ENCODE measurements at regions not wholly inside any gene's neighbourhood (a gene's known extent, or its start where the extent isn't known, plus 50 kb on each side); places are given as distances from the start of the nearest gene placed in this dataset.

DNA sequence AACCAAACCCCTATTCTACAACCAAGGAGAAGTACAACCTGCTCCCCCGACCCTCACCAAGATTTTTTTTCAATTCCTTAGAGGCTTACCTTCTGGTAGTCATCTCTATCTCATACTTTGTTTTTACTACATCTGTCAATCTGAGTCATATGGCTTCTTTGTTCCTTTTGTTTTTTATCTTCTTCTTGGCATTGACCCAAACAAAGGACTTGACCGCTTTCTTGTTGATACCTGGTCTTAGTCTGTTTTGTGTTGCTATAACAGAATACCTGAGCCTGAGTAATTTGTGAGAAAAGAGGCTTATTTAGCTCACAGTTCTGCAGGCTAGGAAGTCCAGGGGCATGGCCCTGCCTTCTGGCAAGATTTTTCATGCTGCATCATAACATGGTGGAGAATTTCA, 352.7 kb downstream of the MLLT3 start:
- 17% methylated on average over 2 of the region's 2 CpGs for WGBS (ENCODE audit: missing lambda C conversion rate)
- TF ChIP-seq EP300 (IDR thresholded peaks at IDR 0.05): no peak
- TF ChIP-seq HOXB13 (CRISPR knock-in tag; IDR thresholded peaks at IDR 0.05; ENCODE audit: low read depth): no peak
- TF ChIP-seq CHD2 (IDR thresholded peaks at IDR 0.05; ENCODE audit: low read length, partially characterized antibody): no peak
- no peak for TF ChIP-seq CEBPB (IDR thresholded peaks at IDR 0.05)
- no peak for TF ChIP-seq HOXA7 (CRISPR knock-in tag; IDR thresholded peaks at IDR 0.05)
- no peak for TF ChIP-seq RAD21 (conservative IDR thresholded peaks at IDR 0.05 in 1 of 2, IDR thresholded peaks at IDR 0.05 in 1 of 2)
- TF ChIP-seq MAX (IDR thresholded peaks at IDR 0.05): no peak
- DNase-seq (ENCODE audit: low read depth in 1 of 2, low spot score in 1 of 2): no peak
- ChIA-PET CTCF (no interaction called here), POLR2A (no interaction called here)
- Histone ChIP-seq H3K4me3 (no peak overlapping the region), H3K9me3 (no peaks in the 10 kb centered on the region; the same call in 2 of the 3 replicates), H3K4me1 (no peaks in the 10 kb centered on the region), H3K4me2 (no peak overlapping the region), H3K27ac (no peak overlapping the region)
- FAIRE-seq: no peak
- ATAC-seq: no peak

DNA sequence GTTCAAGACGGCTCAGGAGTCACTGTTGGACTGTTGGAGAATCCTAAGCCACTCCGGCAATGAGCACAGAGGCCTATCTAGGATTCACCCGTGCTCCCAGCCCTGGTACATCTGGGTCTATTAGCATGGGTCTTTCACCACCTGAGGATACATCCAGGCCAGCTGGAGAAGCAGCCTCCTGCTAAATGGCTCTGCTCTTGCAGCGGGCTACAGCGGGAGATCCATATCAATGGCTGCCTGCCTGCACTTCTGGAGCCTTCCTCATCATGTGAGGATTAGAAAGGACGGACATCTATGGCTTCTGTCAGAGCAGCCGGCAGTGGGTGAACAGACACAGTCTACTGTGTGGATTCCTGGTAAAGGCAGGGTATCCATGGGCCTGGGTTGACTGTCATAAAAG, 357.4 kb downstream of the MLLT3 start:
- 62% methylated on average over 7 of the region's 7 CpGs for WGBS (ENCODE audit: missing lambda C conversion rate)
- ChIA-PET CTCF (no interaction called here), POLR2A (no interaction called here)
- DNase-seq (ENCODE audit: low read depth in 1 of 2, low spot score in 1 of 2) (no peak), FAIRE-seq (no peak), ATAC-seq (no peak)
- no peaks in the 10 kb centered on the region for H3K9me3 ChIP-seq
- no peak overlapping the region for H3K27ac ChIP-seq
- no peak for TF ChIP-seq ZSCAN20 (CRISPR knock-in tag; IDR thresholded peaks at IDR 0.05)
- TF ChIP-seq, protein P1, sequence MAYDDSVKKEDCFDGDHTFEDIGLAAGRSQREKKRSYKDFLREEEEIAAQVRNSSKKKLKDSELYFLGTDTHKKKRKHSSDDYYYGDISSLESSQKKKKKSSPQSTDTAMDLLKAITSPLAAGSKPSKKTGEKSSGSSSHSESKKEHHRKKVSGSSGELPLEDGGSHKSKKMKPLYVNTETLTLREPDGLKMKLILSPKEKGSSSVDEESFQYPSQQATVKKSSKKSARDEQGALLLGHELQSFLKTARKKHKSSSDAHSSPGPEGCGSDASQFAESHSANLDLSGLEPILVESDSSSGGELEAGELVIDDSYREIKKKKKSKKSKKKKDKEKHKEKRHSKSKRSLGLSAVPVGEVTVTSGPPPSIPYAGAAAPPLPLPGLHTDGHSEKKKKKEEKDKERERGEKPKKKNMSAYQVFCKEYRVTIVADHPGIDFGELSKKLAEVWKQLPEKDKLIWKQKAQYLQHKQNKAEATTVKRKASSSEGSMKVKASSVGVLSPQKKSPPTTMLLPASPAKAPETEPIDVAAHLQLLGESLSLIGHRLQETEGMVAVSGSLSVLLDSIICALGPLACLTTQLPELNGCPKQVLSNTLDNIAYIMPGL (CRISPR knock-in tag; IDR thresholded peaks at IDR 0.05; ENCODE audit: borderline replicate concordance): no peak
- TF ChIP-seq HOXB13 (CRISPR knock-in tag; IDR thresholded peaks at IDR 0.05; ENCODE audit: low read depth): no peak
- no peak for TF ChIP-seq SREBF2 (IDR thresholded peaks at IDR 0.05)
- no peak for TF ChIP-seq BHLHE40 (IDR thresholded peaks at IDR 0.05; ENCODE audit: low read depth, low read length)
- no peak for TF ChIP-seq CHD4 (IDR thresholded peaks at IDR 0.05; ENCODE audit: borderline replicate concordance)
- TF ChIP-seq MAFK (IDR thresholded peaks at IDR 0.05; ENCODE audit: partially characterized antibody): no peak
- no peak for TF ChIP-seq REST (IDR thresholded peaks at IDR 0.05)
- TF ChIP-seq CHD2 (IDR thresholded peaks at IDR 0.05; ENCODE audit: low read length, partially characterized antibody): no peak
- TF ChIP-seq EHF (CRISPR knock-in tag; IDR thresholded peaks at IDR 0.05): no peak
- TF ChIP-seq GATA3 (IDR thresholded peaks at IDR 0.05; ENCODE audit: borderline replicate concordance): no peak
- TF ChIP-seq KDM1A (IDR thresholded peaks at IDR 0.05; ENCODE audit: low read depth): no peak
- no peak for TF ChIP-seq HEYL (CRISPR knock-in tag; IDR thresholded peaks at IDR 0.05)
- no peak for TF ChIP-seq POLR2AphosphoS2 (conservative IDR thresholded peaks at IDR 0.05; ENCODE audit: low read length)
- no peaks in the 10 kb centered on the region for H3K4me1 ChIP-seq
- H3K4me3 ChIP-seq: no peak overlapping the region
- no peak overlapping the region for H3K4me2 ChIP-seq

- no peaks in the 10 kb centered on the region for H3K9me3 ChIP-seq
- DNase-seq (ENCODE audit: low read depth in 1 of 2, low spot score in 1 of 2) (no peak), FAIRE-seq (no peak), ATAC-seq (no peak)
- no peak overlapping the region for H3K4me2 ChIP-seq
- ChIA-PET POLR2A (no interaction called here), CTCF (no interaction called here)
- WGBS (ENCODE audit: missing lambda C conversion rate): 14% methylated on average over 4 of the region's 4 CpGs
- H3K4me3 ChIP-seq: no peak overlapping the region
- H3K4me1 ChIP-seq: no peaks in the 10 kb centered on the region
- H3K27ac ChIP-seq: no peak overlapping the region
- no peak for TF ChIP-seq FOSB (CRISPR knock-in tag; IDR thresholded peaks at IDR 0.05)
- TF ChIP-seq CBX2 (IDR thresholded peaks at IDR 0.05; ENCODE audit: borderline replicate concordance, low read depth): no peak
- TF ChIP-seq RCOR1 (IDR thresholded peaks at IDR 0.05; ENCODE audit: low read depth, low read length): no peak
- no peak for TF ChIP-seq MAX (IDR thresholded peaks at IDR 0.05)
- no peak for TF ChIP-seq EHMT2 (IDR thresholded peaks at IDR 0.05; ENCODE audit: low read depth)
- no peak for TF ChIP-seq RFX5 (IDR thresholded peaks at IDR 0.05)
- TF ChIP-seq BHLHE40 (IDR thresholded peaks at IDR 0.05; ENCODE audit: low read depth, low read length): no peak
- TF ChIP-seq RAD21 (conservative IDR thresholded peaks at IDR 0.05 in 1 of 2, IDR thresholded peaks at IDR 0.05 in 1 of 2): no peak
- TF ChIP-seq NPAS2 (CRISPR knock-in tag; IDR thresholded peaks at IDR 0.05; ENCODE audit: borderline replicate concordance): no peak
- no peak for TF ChIP-seq SREBF2 (IDR thresholded peaks at IDR 0.05)
- no peak for TF ChIP-seq EHF (CRISPR knock-in tag; IDR thresholded peaks at IDR 0.05)
- TF ChIP-seq CBX8 (IDR thresholded peaks at IDR 0.05): no peak
- no peak for TF ChIP-seq GATA3 (IDR thresholded peaks at IDR 0.05; ENCODE audit: borderline replicate concordance)
- TF ChIP-seq HEYL (CRISPR knock-in tag; IDR thresholded peaks at IDR 0.05): no peak
- no peak for TF ChIP-seq FOSL2 (IDR thresholded peaks at IDR 0.05)
- TF ChIP-seq FOSL2 (CRISPR knock-in tag; IDR thresholded peaks at IDR 0.05): no peak
- TF ChIP-seq, protein P2, sequence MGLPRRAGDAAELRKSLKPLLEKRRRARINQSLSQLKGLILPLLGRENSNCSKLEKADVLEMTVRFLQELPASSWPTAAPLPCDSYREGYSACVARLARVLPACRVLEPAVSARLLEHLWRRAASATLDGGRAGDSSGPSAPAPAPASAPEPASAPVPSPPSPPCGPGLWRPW (IDR thresholded peaks at IDR 0.05): no peak
- TF ChIP-seq NFE2L2 (conservative IDR thresholded peaks at IDR 0.05; ENCODE audit: low read length): no peak
- no peak for TF ChIP-seq SMC3 (IDR thresholded peaks at IDR 0.05)
Observed at GRCh38 chr9:20262611-20263010, 359.7 kb downstream of the MLLT3 start.
